ENCODE measurements at regions not wholly inside any gene's neighbourhood (a gene's known extent, or its start where the extent isn't known, plus 50 kb on each side); places are given as distances from the start of the nearest gene placed in this dataset.

- H3K27me3 ChIP-seq (ENCODE audit: insufficient read depth, low read depth, low read length): no peaks in the 10 kb centered on the region
- H3F3A ChIP-seq (ENCODE audit: insufficient read depth, low read length, poor library complexity, severe bottlenecking): no peaks in the 10 kb centered on the region
- no peak overlapping the region for H2AFZ ChIP-seq (ENCODE audit: low read depth, low read length)
- no peaks in the 10 kb centered on the region for H4K20me1 ChIP-seq (ENCODE audit: insufficient read depth)
- TF ChIP-seq EP300 (conservative IDR thresholded peaks at IDR 0.05; ENCODE audit: poor library complexity, severe bottlenecking) (no peak), REST (IDR thresholded peaks at IDR 0.05; ENCODE audit: borderline replicate concordance) (no peak), CTCF (IDR thresholded peaks at IDR 0.05; ENCODE audit: poor library complexity, severe bottlenecking) (no peak), RAD21 (conservative IDR thresholded peaks at IDR 0.05) (no peak), MXI1 (conservative IDR thresholded peaks at IDR 0.05; ENCODE audit: poor library complexity, severe bottlenecking) (no peak), EZH2 (IDR thresholded peaks at IDR 0.05; ENCODE audit: borderline replicate concordance, insufficient read depth, low read length, poor library complexity, severe bottlenecking) (no peak), SMC3 (conservative IDR thresholded peaks at IDR 0.05; ENCODE audit: poor library complexity) (no peak), POLR2AphosphoS5 (IDR thresholded peaks at IDR 0.05) (no peak), TAF1 (IDR thresholded peaks at IDR 0.05; ENCODE audit: low read depth) (no peak)
- H3K9me3 ChIP-seq (ENCODE audit: low read length): no peaks in the 10 kb centered on the region
- no peaks in the 10 kb centered on the region for H3K36me3 ChIP-seq (ENCODE audit: insufficient read depth, low read length)
- H3K4me3 ChIP-seq (ENCODE audit: low read length): no peak overlapping the region
- H3K79me2 ChIP-seq (replicated peaks; ENCODE audit: insufficient read depth, low read length): no peaks in the 10 kb centered on the region
- no peaks in the 10 kb centered on the region for H3K9me2 ChIP-seq (ENCODE audit: insufficient read depth, low read length)
- H3K4me2 ChIP-seq (ENCODE audit: low read length): no peak overlapping the region
- no peak overlapping the region for H3K9ac ChIP-seq (ENCODE audit: low read length)
- H3K27ac ChIP-seq (ENCODE audit: low read length): no peak overlapping the region
These were observed 111.2 kb upstream of the NOVA1 start for GRCh38 chr14:26709019-26709418.

GRCh38 chr14:26719514-26719913, 121.7 kb upstream of the NOVA1 start:
- Histone ChIP-seq H4K20me1 (ENCODE audit: insufficient read depth) (no peaks in the 10 kb centered on the region), H3K9ac (ENCODE audit: low read length) (no peak overlapping the region), H3K27ac (ENCODE audit: low read length) (no peak overlapping the region), H3K27me3 (ENCODE audit: insufficient read depth, low read depth, low read length) (no peaks in the 10 kb centered on the region), H3K79me2 (replicated peaks; ENCODE audit: insufficient read depth, low read length) (no peaks in the 10 kb centered on the region), H3K36me3 (ENCODE audit: insufficient read depth, low read length) (no peaks in the 10 kb centered on the region), H3K4me2 (ENCODE audit: low read length) (no peak overlapping the region), H3K9me2 (ENCODE audit: insufficient read depth, low read length) (no peaks in the 10 kb centered on the region), H3K9me3 (ENCODE audit: low read length) (no peaks in the 10 kb centered on the region), H2AFZ (ENCODE audit: low read depth, low read length) (no peak overlapping the region), H3K4me3 (ENCODE audit: low read length) (no peak overlapping the region), H3F3A (ENCODE audit: insufficient read depth, low read length, poor library complexity, severe bottlenecking) (no peaks in the 10 kb centered on the region)
- TF ChIP-seq MXI1 (conservative IDR thresholded peaks at IDR 0.05; ENCODE audit: poor library complexity, severe bottlenecking) (no peak), TAF1 (IDR thresholded peaks at IDR 0.05; ENCODE audit: low read depth) (no peak), REST (IDR thresholded peaks at IDR 0.05; ENCODE audit: borderline replicate concordance) (no peak), RAD21 (conservative IDR thresholded peaks at IDR 0.05) (no peak), EZH2 (IDR thresholded peaks at IDR 0.05; ENCODE audit: borderline replicate concordance, insufficient read depth, low read length, poor library complexity, severe bottlenecking) (no peak), EP300 (conservative IDR thresholded peaks at IDR 0.05; ENCODE audit: poor library complexity, severe bottlenecking) (no peak), CTCF (IDR thresholded peaks at IDR 0.05; ENCODE audit: poor library complexity, severe bottlenecking) (no peak), POLR2AphosphoS5 (IDR thresholded peaks at IDR 0.05) (no peak), SMC3 (conservative IDR thresholded peaks at IDR 0.05; ENCODE audit: poor library complexity) (no peak)
